ENCODE measurements at regions not wholly inside any gene's neighbourhood (a gene's known extent, or its start where the extent isn't known, plus 50 kb on each side); places are given as distances from the start of the nearest gene placed in this dataset.

GRCh38 chr4:17077105-17077504 lies 178.7 kb upstream of the LDB2 start:
- TF ChIP-seq CTCF (conservative IDR thresholded peaks at IDR 0.05): no peak
- no peak for TF ChIP-seq EZH2 (IDR thresholded peaks at IDR 0.05; ENCODE audit: low read depth)
